Endothelial cell of umbilical vein (primary cell): ENCODE measurements at regions not wholly inside any gene's neighbourhood (a gene's known extent, or its start where the extent isn't known, plus 50 kb on each side); places are given as distances from the start of the nearest gene placed in this dataset.

Experiments
- BruUV-seq: library from RNA; stranded (reverse); fragments of 400-500 nt; replicated peaks from 2 replicates; lab custom pipeline; 2021; lab: Mats Ljungman, UMichigan
- CTCF ChIA-PET: fragments of 300-600, 350-600 bp; sonication (Branson Sonifier 250); formaldehyde crosslinking; loops from one replicate; lab custom pipeline; 2021; ENCODE audit warnings: antibody characterized with exemption, inconsistent platforms; lab: Charles Lee
- POLR2A ChIA-PET: fragments of 300-600, 350-600 bp; sonication (Branson Sonifier 250); formaldehyde crosslinking; loops from one replicate; lab custom pipeline; 2021; ENCODE audit warnings: antibody characterized with exemption, inconsistent platforms; lab: Charles Lee
- DNase-seq: peaks from one replicate; pipeline ENCODE4 v3.0.0-alpha.2; 2011; ENCODE audit warnings: low read depth, low spot score
- FAIRE-seq: peaks from 2 replicates; lab custom pipeline; 2011; peaks lifted over from hg19 to GRCh38; lab: Jason Lieb, UNC
- H2AFZ ChIP-seq: 2 replicates; pipeline ENCODE4 v1.6.0; 2012; ENCODE audit warnings: low read depth, low read length, control low read depth, inconsistent platforms
- H3K27ac ChIP-seq: 2 replicates; pipeline ENCODE4 v1.5.1; 2011; ENCODE audit warnings: low read depth, mild to moderate bottlenecking, control low read depth, low read length, moderate library complexity; ENCODE audit not compliant: insufficient read depth
- H3K27me3 ChIP-seq, 2 experiments: 2 replicates each; pipeline versions ENCODE4 v1.6.0 to v1.6.1; 2011; ENCODE audit warnings: low read length in 2 of 2, mixed read lengths in 1 of 2; ENCODE audit not compliant: control insufficient read depth in 2 of 2, insufficient read depth in 2 of 2
- H3K36me3 ChIP-seq, 2 experiments: 2 replicates in 1 of 2; 3 replicates in 1 of 2; pipeline ENCODE4 v1.5.1; 2011; ENCODE audit warnings: low read length in 2 of 2, mild to moderate bottlenecking in 1 of 2, moderate library complexity in 1 of 2; ENCODE audit not compliant: control insufficient read depth in 2 of 2, insufficient read depth in 2 of 2; ENCODE audit errors: extremely low read depth in 1 of 2
- H3K4me1 ChIP-seq: 3 replicates; pipeline ENCODE4 v1.5.1; 2011; ENCODE audit warnings: mild to moderate bottlenecking, low read length; ENCODE audit not compliant: control insufficient read depth, insufficient read depth; ENCODE audit errors: extremely low read depth
- H3K4me2 ChIP-seq: 2 replicates; pipeline ENCODE4 v1.6.1; 2011; ENCODE audit warnings: low read length, control low read depth, mixed read lengths; ENCODE audit not compliant: insufficient read depth
- H3K4me3 ChIP-seq, 3 experiments: fragments of 200-600 bp in 1 of 3; sonication (generic), shearing (Covaris generic) in 1 of 3; replicated peaks in 1 of 3; 2 replicates each; pipeline ENCODE4 v1.5.1; 2011 to 2016; ENCODE audit warnings: control low read depth in 3 of 3, low read length in 3 of 3, mild to moderate bottlenecking in 2 of 3, inconsistent platforms in 1 of 3, low read depth in 1 of 3, moderate library complexity in 1 of 3; ENCODE audit not compliant: insufficient read depth in 1 of 3
- H3K79me2 ChIP-seq: 2 replicates; pipeline ENCODE4 v1.6.0; 2012; ENCODE audit warnings: low read length, inconsistent platforms; ENCODE audit not compliant: control insufficient read depth, insufficient read depth
- H3K9ac ChIP-seq: replicated peaks from 2 replicates; pipeline ENCODE3; 2011; ENCODE audit warnings: low read length, control low read depth; ENCODE audit not compliant: insufficient read depth; ENCODE audit errors: extremely low read depth
- H3K9me1 ChIP-seq: replicated peaks from 3 replicates; pipeline ENCODE4 v1.6.0; 2011; ENCODE audit warnings: mild to moderate bottlenecking, low read length; ENCODE audit not compliant: control insufficient read depth, insufficient read depth; ENCODE audit errors: extremely low read depth
- H3K9me3 ChIP-seq: replicated peaks from 2 replicates; pipeline ENCODE4 v1.5.1; 2012; ENCODE audit warnings: low read length, inconsistent platforms; ENCODE audit not compliant: control insufficient read depth, insufficient read depth
- H4K20me1 ChIP-seq: replicated peaks from 2 replicates; pipeline ENCODE3; 2011; ENCODE audit warnings: mild to moderate bottlenecking, low read length; ENCODE audit not compliant: control insufficient read depth, insufficient read depth; ENCODE audit errors: extremely low read depth
- EZH2 ChIP-seq: IDR thresholded peaks from 2 replicates; pipeline ENCODE4 v1.6.1; 2012; ENCODE audit warnings: borderline replicate concordance, low read depth, mild to moderate bottlenecking, moderate library complexity, low read length, inconsistent platforms; ENCODE audit not compliant: severe bottlenecking
- FOS ChIP-seq: IDR thresholded peaks from 2 replicates; pipeline ENCODE4 v1.6.1; 2011; ENCODE audit warnings: mild to moderate bottlenecking, low read length, moderate library complexity, borderline replicate concordance; ENCODE audit not compliant: insufficient read depth
- GATA2 ChIP-seq: IDR thresholded peaks from 2 replicates; pipeline ENCODE4 v1.7.0; 2011; ENCODE audit warnings: low read depth, mild to moderate bottlenecking, moderate library complexity, mixed read lengths, low read length; ENCODE audit not compliant: insufficient read length, insufficient read depth
- JUN ChIP-seq: IDR thresholded peaks from 2 replicates; pipeline ENCODE4 v1.6.1; 2011; ENCODE audit warnings: borderline replicate concordance, low read depth; ENCODE audit not compliant: insufficient read length, insufficient read depth
- MYC ChIP-seq: IDR thresholded peaks from one replicate; pipeline ENCODE4 v1.6.1; 2011; ENCODE audit warnings: mild to moderate bottlenecking, low read depth, low read length
- POLR2A ChIP-seq: IDR thresholded peaks from 2 replicates; pipeline ENCODE4 v1.6.1; 2012; ENCODE audit warnings: low read depth, mild to moderate bottlenecking, control low read depth, low read length
- POLR2AphosphoS5 ChIP-seq: IDR thresholded peaks from 2 replicates; pipeline ENCODE4 v1.6.1; 2012; ENCODE audit warnings: low read depth, mild to moderate bottlenecking, control low read depth, low read length, moderate library complexity; ENCODE audit not compliant: insufficient read depth
- dilution Hi-C: fragments of 300-500 bp; cut with MboI; formaldehyde crosslinking; loops from one replicate; pipeline ENCODE4 v1.15.0; 2019; ENCODE audit warnings: low sequenced_read_pairs; ENCODE audit not compliant: extremely low pct_ligation_motif_present
- intact Hi-C: fragments of 100-400 bp; cut with micrococcal nuclease; formaldehyde crosslinking; loops from one replicate; pipeline ENCODE4 v1.10.0; 2022
- TF ChIP-seq, protein P1 (sequence below), 2 donors: IDR thresholded peaks; 1 replicate in 1 of 2; 2 replicates in 1 of 2; pipeline ENCODE4 v1.5.1; 2011; ENCODE audit warnings: low read length in 2 of 2, mild to moderate bottlenecking in 2 of 2, moderate library complexity in 2 of 2, control low read depth in 1 of 2, inconsistent platforms in 1 of 2, low read depth in 1 of 2; ENCODE audit not compliant: insufficient read depth in 1 of 2; ENCODE audit errors: extremely low read depth in 1 of 2
- TF ChIP-seq, protein P2 (sequence below): IDR thresholded peaks from 2 replicates; pipeline ENCODE4 v1.6.1; 2011; ENCODE audit not compliant: insufficient read depth, insufficient read length

DNA sequence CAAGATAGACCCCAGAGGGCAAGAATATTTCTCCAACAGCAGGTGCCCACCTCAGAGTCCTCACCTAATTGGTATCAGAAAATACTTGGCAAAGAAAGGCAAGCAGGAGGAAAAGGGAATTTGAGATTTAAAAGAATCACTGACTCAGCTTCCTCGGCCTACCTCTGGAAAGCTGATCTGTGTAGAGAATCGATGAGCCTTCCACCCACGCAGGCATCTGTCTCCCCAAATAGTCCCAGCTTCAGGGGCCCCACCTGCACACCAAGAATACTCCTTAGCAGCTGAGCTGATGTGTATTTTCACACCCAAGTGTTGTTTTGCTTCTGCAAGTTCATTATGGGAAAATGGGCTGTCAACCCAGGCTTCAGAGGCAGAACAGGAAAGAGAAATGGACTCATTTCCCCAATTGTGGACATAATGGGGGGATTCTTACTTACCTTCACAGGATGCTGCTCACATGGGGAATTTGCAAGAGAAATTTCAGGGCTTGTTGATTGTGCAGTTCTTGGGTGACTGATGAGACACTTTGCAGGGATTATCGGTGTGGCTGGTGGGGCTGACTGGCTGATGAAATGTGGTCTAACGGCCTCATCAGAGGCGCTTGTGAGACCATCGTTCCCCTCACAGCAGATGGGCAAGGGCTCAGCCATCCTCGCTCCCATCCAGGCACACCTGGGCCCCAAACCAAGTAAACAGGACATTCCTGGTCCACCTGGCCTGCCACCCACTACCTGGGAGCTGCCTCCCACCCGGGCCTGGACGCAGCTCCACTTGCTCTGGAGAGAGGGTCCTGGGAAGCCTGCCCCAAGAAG lies 436.3 kb downstream of the PTPRU start:
- POLR2A ChIA-PET, result no interaction called here
- CTCF ChIA-PET, result interaction anchor here (3.1 kb wide), 1 partner anchor 31 kb away, joined by 10 read pairs; no protein-coding TSS in a partner anchor
- no peak overlapping the region for H3K4me3 ChIP-seq
- H3K27ac ChIP-seq, result no peak overlapping the region
- BruUV-seq, result no TSS peak
- no peaks in the 10 kb centered on the region for H3K36me3 ChIP-seq
- no peaks in the 10 kb centered on the region for H4K20me1 ChIP-seq
- no peaks in the 10 kb centered on the region for H3K9me1 ChIP-seq
- no peak overlapping the region for H2AFZ ChIP-seq
- H3K9me3 ChIP-seq, result no peaks in the 10 kb centered on the region
- dilution Hi-C loops (no loop called here), intact Hi-C loops (no loop called here)
- no peaks in the 10 kb centered on the region for H3K79me2 ChIP-seq
- DNase-seq, result no peak
- H3K4me1 ChIP-seq, result no peaks in the 10 kb centered on the region
- no peak for TF ChIP-seq POLR2A
- TF ChIP-seq, protein P1, sequence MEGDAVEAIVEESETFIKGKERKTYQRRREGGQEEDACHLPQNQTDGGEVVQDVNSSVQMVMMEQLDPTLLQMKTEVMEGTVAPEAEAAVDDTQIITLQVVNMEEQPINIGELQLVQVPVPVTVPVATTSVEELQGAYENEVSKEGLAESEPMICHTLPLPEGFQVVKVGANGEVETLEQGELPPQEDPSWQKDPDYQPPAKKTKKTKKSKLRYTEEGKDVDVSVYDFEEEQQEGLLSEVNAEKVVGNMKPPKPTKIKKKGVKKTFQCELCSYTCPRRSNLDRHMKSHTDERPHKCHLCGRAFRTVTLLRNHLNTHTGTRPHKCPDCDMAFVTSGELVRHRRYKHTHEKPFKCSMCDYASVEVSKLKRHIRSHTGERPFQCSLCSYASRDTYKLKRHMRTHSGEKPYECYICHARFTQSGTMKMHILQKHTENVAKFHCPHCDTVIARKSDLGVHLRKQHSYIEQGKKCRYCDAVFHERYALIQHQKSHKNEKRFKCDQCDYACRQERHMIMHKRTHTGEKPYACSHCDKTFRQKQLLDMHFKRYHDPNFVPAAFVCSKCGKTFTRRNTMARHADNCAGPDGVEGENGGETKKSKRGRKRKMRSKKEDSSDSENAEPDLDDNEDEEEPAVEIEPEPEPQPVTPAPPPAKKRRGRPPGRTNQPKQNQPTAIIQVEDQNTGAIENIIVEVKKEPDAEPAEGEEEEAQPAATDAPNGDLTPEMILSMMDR (IDR thresholded peaks at IDR 0.05; ENCODE audit: extremely low read depth in 1 of 2, insufficient read depth in 1 of 2, low read depth in 1 of 2, low read length in 2 of 2), result no peak
- TF ChIP-seq JUN, result no peak
- TF ChIP-seq POLR2AphosphoS5, result no peak
- TF ChIP-seq EZH2, result no peak
- no peak for TF ChIP-seq FOS
- TF ChIP-seq MYC, result no peak
- no peak for TF ChIP-seq GATA2
- TF ChIP-seq, protein P2, sequence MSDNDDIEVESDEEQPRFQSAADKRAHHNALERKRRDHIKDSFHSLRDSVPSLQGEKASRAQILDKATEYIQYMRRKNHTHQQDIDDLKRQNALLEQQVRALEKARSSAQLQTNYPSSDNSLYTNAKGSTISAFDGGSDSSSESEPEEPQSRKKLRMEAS, result no peak
- H3K27me3 ChIP-seq, result peaks cover 0 to 2% of the 10 kb centered on the region in 2 experiments
- no peak overlapping the region for H3K9ac ChIP-seq
- FAIRE-seq, result no peak
- no peak overlapping the region for H3K4me2 ChIP-seq
